Activated T-cell treated with anti-CD3 and anti-CD28 coated beads for 48 hours (primary cell): ENCODE measurements at regions not wholly inside any gene's neighbourhood (a gene's known extent, or its start where the extent isn't known, plus 50 kb on each side); places are given as distances from the start of the nearest gene placed in this dataset.

Experiments
- DNase-seq: peaks from one replicate; pipeline ENCODE4 v3.0.0-alpha.2; 2020; ENCODE audit warnings: low read depth

- DNase-seq: no peak
Measured at GRCh38 chr6:164554700-164555476, 754.5 kb downstream of the C6orf118 start.

- DNase-seq: no peak
Measured at GRCh38 chr6:164554226-164554625, 755.2 kb downstream of the C6orf118 start.

- DNase-seq: no peak
Measured at GRCh38 chr6:164551706-164552105, 757.7 kb downstream of the C6orf118 start.

- DNase-seq: no peak
Measured at GRCh38 chr6:164547076-164547475, 762.3 kb downstream of the C6orf118 start.

GRCh38 chr6:164546263-164546662, 763.1 kb downstream of the C6orf118 start:
- no peak for DNase-seq

- DNase-seq: no peak
Measured at GRCh38 chr6:164534070-164534766, 775.2 kb downstream of the C6orf118 start.

- DNase-seq: no peak
Measured at GRCh38 chr6:164533045-164533362, 776.4 kb downstream of the C6orf118 start.

GRCh38 chr6:164532198-164533044, 777.0 kb downstream of the C6orf118 start:
- DNase-seq: no peak

- no peak for DNase-seq
Measured at GRCh38 chr6:164531736-164532135, 777.7 kb downstream of the C6orf118 start.

GRCh38 chr6:164528539-164528938, 780.9 kb downstream of the C6orf118 start:
- DNase-seq: no peak

- no peak for DNase-seq
Measured at GRCh38 chr6:164523087-164523654, 786.2 kb downstream of the C6orf118 start.

- DNase-seq: no peak
Measured at GRCh38 chr6:164520916-164521315, 788.5 kb downstream of the C6orf118 start.

GRCh38 chr6:164507206-164507940, 802.0 kb downstream of the C6orf118 start:
- DNase-seq: no peak

GRCh38 chr6:164505425-164505824, 804.0 kb downstream of the C6orf118 start:
- no peak for DNase-seq

- DNase-seq: no peak
Measured at GRCh38 chr6:164502833-164503232, 806.6 kb downstream of the C6orf118 start.

GRCh38 chr6:164495882-164496495, 813.4 kb downstream of the C6orf118 start:
- no peak for DNase-seq

GRCh38 chr6:164478426-164478825, 831.0 kb downstream of the C6orf118 start:
- no peak for DNase-seq

GRCh38 chr6:164477790-164478189, 831.6 kb downstream of the C6orf118 start:
- DNase-seq: no peak

GRCh38 chr6:164477101-164477500, 832.3 kb downstream of the C6orf118 start:
- no peak for DNase-seq

- no peak for DNase-seq
Measured at GRCh38 chr6:164469276-164469949, 840.0 kb downstream of the C6orf118 start.

- DNase-seq: no peak
Measured at GRCh38 chr6:164455835-164456234, 853.6 kb downstream of the C6orf118 start.
